Lower lobe of right lung (tissue), 2 donors: ENCODE measurements at regions not wholly inside any gene's neighbourhood (a gene's known extent, or its start where the extent isn't known, plus 50 kb on each side); places are given as distances from the start of the nearest gene placed in this dataset.

Experiments used
- ATAC-seq, 2 donors: fragments of 200-7000 bp; cut with Tn5 transposase; one replicate each; pipeline ENCODE4 v1.9.1; 2020 to 2022; ENCODE audit warnings: mild to moderate bottlenecking in 2 of 2, moderate library complexity in 2 of 2
- DNase-seq: peaks from one replicate; pipeline ENCODE4 v3.0.0-alpha.2; 2020
- H3K27ac ChIP-seq: fragments of 200-600 bp; one replicate; pipeline ENCODE4 v1.8.0; 2022
- H3K27me3 ChIP-seq: fragments of 200-600 bp; one replicate; pipeline ENCODE4 v1.8.0; 2022; ENCODE audit warnings: low read depth
- H3K36me3 ChIP-seq: fragments of 200-600 bp; one replicate; pipeline ENCODE4 v1.8.0; 2022; ENCODE audit warnings: mild to moderate bottlenecking
- H3K4me1 ChIP-seq: fragments of 200-600 bp; one replicate; pipeline ENCODE4 v1.8.0; 2022
- H3K4me3 ChIP-seq: fragments of 200-600 bp; one replicate; pipeline ENCODE4 v1.8.0; 2022; ENCODE audit warnings: mild to moderate bottlenecking
- H3K9me3 ChIP-seq: fragments of 200-600 bp; one replicate; pipeline ENCODE4 v1.8.0; 2022
- intact Hi-C: fragments of 100-400 bp; cut with DNase I; formaldehyde crosslinking; loops from one replicate; pipeline ENCODE4 v1.11.0; 2022
- TF ChIP-seq, protein P1 (sequence below): fragments of 200-600 bp; IDR thresholded peaks from one replicate; pipeline ENCODE4 v1.8.0; 2022; ENCODE audit warnings: antibody characterized with exemption, mild to moderate bottlenecking
- donor health status: DM: no; HTN: yes; CAD: no; lungs with severe emphysema.

- no peak overlapping the region for H3K4me3 ChIP-seq
- TF ChIP-seq, protein P1, sequence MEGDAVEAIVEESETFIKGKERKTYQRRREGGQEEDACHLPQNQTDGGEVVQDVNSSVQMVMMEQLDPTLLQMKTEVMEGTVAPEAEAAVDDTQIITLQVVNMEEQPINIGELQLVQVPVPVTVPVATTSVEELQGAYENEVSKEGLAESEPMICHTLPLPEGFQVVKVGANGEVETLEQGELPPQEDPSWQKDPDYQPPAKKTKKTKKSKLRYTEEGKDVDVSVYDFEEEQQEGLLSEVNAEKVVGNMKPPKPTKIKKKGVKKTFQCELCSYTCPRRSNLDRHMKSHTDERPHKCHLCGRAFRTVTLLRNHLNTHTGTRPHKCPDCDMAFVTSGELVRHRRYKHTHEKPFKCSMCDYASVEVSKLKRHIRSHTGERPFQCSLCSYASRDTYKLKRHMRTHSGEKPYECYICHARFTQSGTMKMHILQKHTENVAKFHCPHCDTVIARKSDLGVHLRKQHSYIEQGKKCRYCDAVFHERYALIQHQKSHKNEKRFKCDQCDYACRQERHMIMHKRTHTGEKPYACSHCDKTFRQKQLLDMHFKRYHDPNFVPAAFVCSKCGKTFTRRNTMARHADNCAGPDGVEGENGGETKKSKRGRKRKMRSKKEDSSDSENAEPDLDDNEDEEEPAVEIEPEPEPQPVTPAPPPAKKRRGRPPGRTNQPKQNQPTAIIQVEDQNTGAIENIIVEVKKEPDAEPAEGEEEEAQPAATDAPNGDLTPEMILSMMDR = no peak
- H3K27me3 ChIP-seq = no peaks in the 10 kb centered on the region
- H3K36me3 ChIP-seq = no peaks in the 10 kb centered on the region
- ATAC-seq = no peak
- H3K4me1 ChIP-seq = no peaks in the 10 kb centered on the region
- intact Hi-C loops = no loop called here
- H3K9me3 ChIP-seq = no peaks in the 10 kb centered on the region
- no peak for DNase-seq
- H3K27ac ChIP-seq = no peak overlapping the region
These were observed 245.6 kb upstream of the RBFOX1 start for GRCh38 chr16:7086822-7087616.

- Histone ChIP-seq H3K36me3 (no peaks in the 10 kb centered on the region), H3K9me3 (no peaks in the 10 kb centered on the region), H3K27me3 (no peaks in the 10 kb centered on the region), H3K27ac (no peak overlapping the region), H3K4me1 (no peaks in the 10 kb centered on the region), H3K4me3 (no peak overlapping the region)
- TF ChIP-seq, protein P1 = no peak
- DNase-seq (no peak), ATAC-seq (no peak)
- intact Hi-C loops = no loop called here
These were observed 246.9 kb upstream of the RBFOX1 start for GRCh38 chr16:7085776-7086175.

DNA sequence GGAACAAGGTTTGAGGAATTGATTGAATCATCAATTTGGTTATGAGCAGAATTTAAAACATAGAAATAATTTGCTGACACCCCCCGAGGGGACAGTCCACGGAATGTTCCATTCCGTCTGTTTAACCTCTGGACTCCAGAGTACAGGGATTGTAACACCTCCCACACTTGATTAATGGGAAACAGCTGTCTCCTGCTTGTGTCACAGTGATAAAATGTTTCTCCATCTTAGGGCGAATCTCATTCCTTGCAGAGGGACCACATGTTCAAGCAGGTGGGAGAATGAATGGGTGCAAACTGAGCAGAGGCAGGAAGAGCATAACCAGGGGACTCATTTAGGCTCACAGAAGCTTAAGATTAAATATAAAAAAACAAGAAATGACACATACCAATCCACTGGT, 249.5 kb upstream of the RBFOX1 start:
- TF ChIP-seq, protein P1 = no peak
- H3K4me1 ChIP-seq = no peaks in the 10 kb centered on the region
- intact Hi-C loops = no loop called here
- H3K27me3 ChIP-seq = no peaks in the 10 kb centered on the region
- H3K27ac ChIP-seq = no peak overlapping the region
- no peaks in the 10 kb centered on the region for H3K36me3 ChIP-seq
- H3K9me3 ChIP-seq = no peaks in the 10 kb centered on the region
- no peak for ATAC-seq
- no peak overlapping the region for H3K4me3 ChIP-seq
- DNase-seq = no peak

DNA sequence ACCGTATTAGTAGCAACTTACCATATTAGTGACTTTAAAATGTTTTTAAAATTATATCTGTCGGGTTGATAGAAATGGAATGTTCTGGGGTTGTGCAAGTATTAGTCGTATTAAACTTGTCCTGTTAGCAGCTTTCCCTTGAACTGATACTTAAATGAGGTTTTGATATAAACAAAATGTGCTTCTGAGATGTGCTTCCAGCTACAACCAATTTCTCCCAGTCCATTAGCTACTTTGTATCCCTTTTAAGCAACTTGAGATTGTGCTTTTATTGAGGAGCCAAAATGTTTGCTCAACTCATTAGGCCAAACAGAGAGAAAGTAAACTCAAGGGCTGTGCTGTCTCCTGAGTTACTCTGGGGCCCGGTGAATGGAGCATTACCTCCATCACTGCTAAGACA, 255.0 kb upstream of the RBFOX1 start:
- Histone ChIP-seq H3K4me3 (no peak overlapping the region), H3K27me3 (no peaks in the 10 kb centered on the region), H3K4me1 (no peaks in the 10 kb centered on the region), H3K9me3 (no peaks in the 10 kb centered on the region), H3K36me3 (no peaks in the 10 kb centered on the region), H3K27ac (no peak overlapping the region)
- DNase-seq = no peak
- intact Hi-C loops = no loop called here
- TF ChIP-seq, protein P1 = no peak
- ATAC-seq = no peak

DNA sequence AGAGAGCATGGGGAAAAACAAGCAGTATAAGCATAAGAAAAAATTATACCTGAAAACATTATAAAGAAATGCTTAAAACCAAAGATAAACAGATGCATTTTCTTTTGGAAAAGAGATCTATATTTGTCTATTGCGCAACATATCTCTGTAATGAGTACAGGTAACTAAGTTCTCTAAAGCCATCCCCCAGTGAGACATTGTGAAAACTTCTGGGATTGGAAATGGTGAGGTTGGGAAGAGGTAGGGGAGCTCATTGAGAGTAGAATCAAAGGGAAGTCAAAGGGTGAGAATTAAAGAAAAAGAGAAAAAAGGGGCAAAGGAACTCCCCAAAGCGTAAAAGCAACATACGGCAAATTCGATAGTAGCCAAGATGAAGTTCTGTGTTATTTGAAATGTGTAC, 257.9 kb upstream of the RBFOX1 start:
- intact Hi-C loops = no loop called here
- no peaks in the 10 kb centered on the region for H3K9me3 ChIP-seq
- H3K27me3 ChIP-seq = no peaks in the 10 kb centered on the region
- no peaks in the 10 kb centered on the region for H3K36me3 ChIP-seq
- TF ChIP-seq, protein P1 = no peak
- H3K4me3 ChIP-seq = no peak overlapping the region
- no peak overlapping the region for H3K27ac ChIP-seq
- DNase-seq (no peak), ATAC-seq (no peak)
- no peaks in the 10 kb centered on the region for H3K4me1 ChIP-seq
